ENCODE measurements at regions not wholly inside any gene's neighbourhood (a gene's known extent, or its start where the extent isn't known, plus 50 kb on each side); places are given as distances from the start of the nearest gene placed in this dataset.

DNA sequence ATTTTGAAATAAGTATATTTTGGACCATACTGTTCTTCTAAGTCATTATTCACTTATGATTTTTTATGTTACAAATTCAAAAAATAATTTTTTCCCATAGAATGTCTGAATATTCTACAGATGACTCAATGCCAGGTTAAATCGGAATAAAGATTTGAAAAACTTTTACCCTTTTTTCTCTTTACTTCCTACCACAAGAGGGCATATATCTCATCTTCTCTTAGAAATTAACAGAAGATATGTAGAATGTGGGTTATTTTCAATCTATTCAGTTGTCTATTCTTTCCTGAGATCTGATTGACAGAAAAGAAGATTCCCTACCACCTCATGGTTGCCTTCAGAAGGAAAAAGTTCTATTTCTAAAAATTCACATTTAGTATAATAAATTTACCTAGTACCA, 53.0 kb upstream of the KITLG start:
- no peak for DNase-seq (ENCODE audit: low read depth)

- DNase-seq (ENCODE audit: low read depth), result no peak
Measured at GRCh38 chr12:88630561-88630960, 50.3 kb upstream of the KITLG start.

All from stimulated activated CD4-positive, alpha-beta T cell treated with anti-CD3 and anti-CD28 coated beads, Interleukin-2, amount 100 ng/mL, for 4 hours (primary cell).